CD14-positive monocyte (primary cell): ENCODE measurements at regions not wholly inside any gene's neighbourhood (a gene's known extent, or its start where the extent isn't known, plus 50 kb on each side); places are given as distances from the start of the nearest gene placed in this dataset.

ENCODE experiments used
- DNase-seq, 3 donors: peaks; one replicate each; pipeline ENCODE4 v3.0.0-alpha.2; 2011 to 2022
- H2AFZ ChIP-seq: 2 replicates; pipeline ENCODE4 v1.6.0; 2012; ENCODE audit warnings: mild to moderate bottlenecking, low read depth, low read length, inconsistent platforms; ENCODE audit not compliant: insufficient read depth, poor library complexity, severe bottlenecking
- H3K27ac ChIP-seq, 2 donors: 1 replicate in 1 of 2; 2 replicates in 1 of 2; pipeline ENCODE4 v1.5.1; 2012 to 2013; ENCODE audit warnings: low read length in 2 of 2, control low read depth in 1 of 2, inconsistent platforms in 1 of 2, low read depth in 1 of 2, mild to moderate bottlenecking in 1 of 2
- H3K27me3 ChIP-seq, 2 donors: one replicate each; pipeline versions ENCODE4 v1.6.0 to v1.6.1; 2011 to 2013; ENCODE audit warnings: low read length in 2 of 2; ENCODE audit not compliant: control insufficient read depth in 2 of 2, insufficient read depth in 2 of 2
- H3K36me3 ChIP-seq, 2 donors: replicated peaks in 1 of 2; 1 replicate in 1 of 2; 2 replicates in 1 of 2; pipeline versions ENCODE4 v1.5.1 to v1.6.1; 2012 to 2013; ENCODE audit warnings: low read length in 2 of 2, control low read depth in 1 of 2, inconsistent platforms in 1 of 2, mild to moderate bottlenecking in 1 of 2; ENCODE audit not compliant: insufficient read depth in 2 of 2, control insufficient read depth in 1 of 2
- H3K4me1 ChIP-seq, 2 donors: 1 replicate in 1 of 2; 2 replicates in 1 of 2; pipeline versions ENCODE4 v1.5.1 to v1.6.1; 2012 to 2013; ENCODE audit warnings: low read length in 2 of 2, control low read depth in 1 of 2, inconsistent platforms in 1 of 2, mild to moderate bottlenecking in 1 of 2, moderate library complexity in 1 of 2; ENCODE audit not compliant: insufficient read depth in 2 of 2, control insufficient read depth in 1 of 2
- H3K4me2 ChIP-seq: replicated peaks from 2 replicates; pipeline ENCODE3; 2012; ENCODE audit warnings: low read length, moderate library complexity, mild to moderate bottlenecking; ENCODE audit not compliant: poor library complexity, severe bottlenecking; ENCODE audit errors: extremely low read depth
- H3K4me3 ChIP-seq, 3 experiments: fragments of 200-600 bp in 1 of 3; sonication (generic) in 1 of 3; replicated peaks in 1 of 3; 1 replicate in 2 of 3; 2 replicates in 1 of 3; pipeline ENCODE4 v1.5.1; 2011 to 2013; ENCODE audit warnings: low read length in 3 of 3, mild to moderate bottlenecking in 3 of 3, control low read depth in 2 of 3, low read depth in 2 of 3, inconsistent platforms in 1 of 3, moderate library complexity in 1 of 3
- H3K79me2 ChIP-seq: 2 replicates; pipeline ENCODE4 v1.6.0; 2012; ENCODE audit warnings: mild to moderate bottlenecking, control low read depth, inconsistent platforms, low read length, moderate library complexity; ENCODE audit not compliant: insufficient read depth
- H3K9ac ChIP-seq: 2 replicates; pipeline ENCODE4 v1.6.0; 2017; ENCODE audit warnings: low read length, mild to moderate bottlenecking; ENCODE audit not compliant: insufficient read depth, poor library complexity, severe bottlenecking
- H3K9me3 ChIP-seq, 2 donors: replicated peaks in 1 of 2; 1 replicate in 1 of 2; 2 replicates in 1 of 2; pipeline versions ENCODE4 v1.5.1 to v1.6.1; 2012 to 2013; ENCODE audit warnings: low read length in 2 of 2, control low read depth in 1 of 2; ENCODE audit not compliant: control insufficient read depth in 1 of 2, insufficient read depth in 1 of 2
- H4K20me1 ChIP-seq: 2 replicates; pipeline ENCODE4 v1.6.0; 2012; ENCODE audit warnings: mild to moderate bottlenecking, low read length, control low read depth, moderate library complexity; ENCODE audit not compliant: insufficient read depth
- H3K27ac Mint-ChIP-seq, 7 donors: one replicate each; pipeline ENCODE4 v1.8.0; 2020; ENCODE audit warnings: mild to moderate bottlenecking in 7 of 7, mixed read lengths in 7 of 7, moderate library complexity in 6 of 7, inconsistent platforms in 2 of 7
- H3K27me3 Mint-ChIP-seq, 3 donors: one replicate each; pipeline ENCODE4 v1.8.0; 2021 to 2022; ENCODE audit warnings: low read depth in 3 of 3, mild to moderate bottlenecking in 3 of 3, mixed read lengths in 3 of 3, moderate library complexity in 3 of 3, inconsistent platforms in 1 of 3
- H3K36me3 Mint-ChIP-seq, 2 donors: one replicate each; pipeline ENCODE4 v1.8.0; 2020; ENCODE audit warnings: mixed read lengths in 2 of 2, inconsistent platforms in 1 of 2, mild to moderate bottlenecking in 1 of 2
- H3K4me1 Mint-ChIP-seq: one replicate; pipeline ENCODE4 v1.8.0; 2020; ENCODE audit warnings: mild to moderate bottlenecking, mixed read lengths
- H3K4me3 Mint-ChIP-seq, 2 donors: one replicate each; pipeline ENCODE4 v1.8.0; 2020; ENCODE audit warnings: mild to moderate bottlenecking in 2 of 2, mixed read lengths in 2 of 2, moderate library complexity in 1 of 2
- H3K9me3 Mint-ChIP-seq, 7 donors: one replicate each; pipeline ENCODE4 v1.8.0; 2020 to 2022; ENCODE audit warnings: mixed read lengths in 7 of 7, mild to moderate bottlenecking in 6 of 7, moderate library complexity in 6 of 7, inconsistent platforms in 2 of 7
- whole genome bisulfite sequencing: methylation state at CpG from one replicate; pipeline ENCODE4 v1.1.5; 2013; ENCODE audit warnings: missing lambda C conversion rate; ENCODE audit not compliant: insufficient coverage; 5-methylcytosine and 5-hydroxymethylcytosine counted together
- intact Hi-C, 2 donors: fragments of 100-400 bp; cut with micrococcal nuclease; formaldehyde crosslinking; loops; one replicate each; pipeline versions ENCODE4 v1.15.0 to v1.15.1; 2023
- TF ChIP-seq, protein P1 (sequence below): fragments of 200-600 bp; IDR thresholded peaks from one replicate; pipeline ENCODE4 v1.8.0; 2022; ENCODE audit warnings: antibody characterized with exemption, mild to moderate bottlenecking

DNA sequence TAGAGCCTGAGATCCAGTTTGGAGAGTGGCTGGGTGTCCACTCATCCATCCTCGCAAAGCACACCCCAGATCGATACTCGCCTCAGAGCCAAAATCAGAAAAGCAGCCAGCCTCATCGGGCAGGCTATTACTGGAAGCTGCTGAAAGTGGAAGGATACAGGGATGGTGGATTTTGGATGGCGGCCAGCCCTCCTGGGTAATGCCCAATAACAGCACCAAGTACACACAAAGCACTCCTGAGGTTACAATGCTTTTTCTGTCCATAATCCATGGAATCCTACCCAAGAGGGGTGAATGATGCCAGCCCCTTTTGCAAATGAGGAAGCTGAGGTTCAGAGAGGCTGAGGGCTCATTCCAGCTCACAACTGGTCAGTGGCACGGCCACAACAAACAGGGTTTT, 93.1 kb upstream of the SLC6A11 start:
- WGBS = 67% methylated on average over 3 of the region's 6 CpGs
- intact Hi-C loops = no loop called here
- H3K4me3 Mint-ChIP-seq = no peak overlapping the region

DNA sequence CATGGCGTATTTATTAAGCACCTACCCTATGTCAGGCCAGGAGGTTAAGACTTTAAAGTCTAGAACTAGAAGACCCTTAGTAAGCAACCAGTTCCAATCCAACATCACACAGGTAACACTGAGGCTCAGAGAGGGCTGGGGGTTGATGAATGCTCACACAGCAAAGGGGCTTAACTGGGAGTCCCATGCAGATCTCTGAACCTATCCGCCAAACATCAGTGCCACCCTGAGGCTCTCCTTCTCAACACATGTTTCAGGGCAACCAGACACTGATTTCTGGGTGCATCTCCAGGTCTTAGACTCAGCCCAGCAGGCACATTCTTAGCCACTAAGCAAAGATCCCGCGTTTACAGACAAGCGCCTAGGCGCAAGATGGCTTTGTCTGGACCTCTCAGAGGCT, 92.0 kb upstream of the SLC6A11 start:
- H3K4me2 ChIP-seq = no peak overlapping the region
- no peaks in the 10 kb centered on the region for H3K36me3 ChIP-seq
- no peaks in the 10 kb centered on the region for H3K9me3 ChIP-seq
- no peaks in the 10 kb centered on the region for H3K79me2 ChIP-seq
- TF ChIP-seq, protein P1, sequence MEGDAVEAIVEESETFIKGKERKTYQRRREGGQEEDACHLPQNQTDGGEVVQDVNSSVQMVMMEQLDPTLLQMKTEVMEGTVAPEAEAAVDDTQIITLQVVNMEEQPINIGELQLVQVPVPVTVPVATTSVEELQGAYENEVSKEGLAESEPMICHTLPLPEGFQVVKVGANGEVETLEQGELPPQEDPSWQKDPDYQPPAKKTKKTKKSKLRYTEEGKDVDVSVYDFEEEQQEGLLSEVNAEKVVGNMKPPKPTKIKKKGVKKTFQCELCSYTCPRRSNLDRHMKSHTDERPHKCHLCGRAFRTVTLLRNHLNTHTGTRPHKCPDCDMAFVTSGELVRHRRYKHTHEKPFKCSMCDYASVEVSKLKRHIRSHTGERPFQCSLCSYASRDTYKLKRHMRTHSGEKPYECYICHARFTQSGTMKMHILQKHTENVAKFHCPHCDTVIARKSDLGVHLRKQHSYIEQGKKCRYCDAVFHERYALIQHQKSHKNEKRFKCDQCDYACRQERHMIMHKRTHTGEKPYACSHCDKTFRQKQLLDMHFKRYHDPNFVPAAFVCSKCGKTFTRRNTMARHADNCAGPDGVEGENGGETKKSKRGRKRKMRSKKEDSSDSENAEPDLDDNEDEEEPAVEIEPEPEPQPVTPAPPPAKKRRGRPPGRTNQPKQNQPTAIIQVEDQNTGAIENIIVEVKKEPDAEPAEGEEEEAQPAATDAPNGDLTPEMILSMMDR = no peak
- Mint-ChIP-seq H3K27ac (no peak overlapping the region), H3K27me3 (peaks cover 13 to 17% (median 16%) of the 10 kb centered on the region in 3 donors), H3K4me1 (no peaks in the 10 kb centered on the region), H3K4me3 (no peak overlapping the region), H3K9me3 (peaks cover 0 to 1% (median 0%) of the 10 kb centered on the region in 7 donors), H3K36me3 (no peaks in the 10 kb centered on the region)
- H3K4me3 ChIP-seq = no peak overlapping the region
- no peak overlapping the region for H2AFZ ChIP-seq
- H3K27me3 ChIP-seq = no peaks in the 10 kb centered on the region
- intact Hi-C loops = no loop called here
- DNase-seq = no peak
- H3K27ac ChIP-seq = no peak overlapping the region
- WGBS = 83% methylated on average over 5 of the region's 6 CpGs
- H3K9ac ChIP-seq = no peak overlapping the region
- no peaks in the 10 kb centered on the region for H4K20me1 ChIP-seq
- no peaks in the 10 kb centered on the region for H3K4me1 ChIP-seq

More for the DNA sequence above, 93.1 kb upstream of the SLC6A11 start:
- H3K4me2 ChIP-seq = no peak overlapping the region
- H3K27ac Mint-ChIP-seq = no peak overlapping the region
- peaks cover 0 to 1% (median 0%) of the 10 kb centered on the region in 7 donors for H3K9me3 Mint-ChIP-seq
- no peak overlapping the region for H2AFZ ChIP-seq
- no peak for DNase-seq
- H3K9ac ChIP-seq = no peak overlapping the region
- H3K27me3 Mint-ChIP-seq = peaks cover 12 to 14% (median 12%) of the 10 kb centered on the region in 3 donors
- no peaks in the 10 kb centered on the region for H3K79me2 ChIP-seq
- no peaks in the 10 kb centered on the region for H4K20me1 ChIP-seq
- no peak overlapping the region for H3K4me3 ChIP-seq
- no peaks in the 10 kb centered on the region for H3K27me3 ChIP-seq
- no peaks in the 10 kb centered on the region for H3K4me1 ChIP-seq
- no peaks in the 10 kb centered on the region for H3K9me3 ChIP-seq
- H3K36me3 Mint-ChIP-seq = no peaks in the 10 kb centered on the region
- no peaks in the 10 kb centered on the region for H3K4me1 Mint-ChIP-seq
- H3K27ac ChIP-seq = no peak overlapping the region
- H3K36me3 ChIP-seq = no peaks in the 10 kb centered on the region
- TF ChIP-seq, protein P1 = no peak
